GM18519 (cell line): ENCODE measurements at regions not wholly inside any gene's neighbourhood (a gene's known extent, or its start where the extent isn't known, plus 50 kb on each side); places are given as distances from the start of the nearest gene placed in this dataset.

ENCODE experiments used
- ATAC-seq: cut with Tn5 transposase; IDR thresholded peaks from one replicate; pipeline ENCODE4 v1.9.1; 2021; ENCODE audit warnings: mild to moderate bottlenecking, moderate library complexity; ENCODE audit not compliant: unreplicated experiment, low FRiP score

DNA sequence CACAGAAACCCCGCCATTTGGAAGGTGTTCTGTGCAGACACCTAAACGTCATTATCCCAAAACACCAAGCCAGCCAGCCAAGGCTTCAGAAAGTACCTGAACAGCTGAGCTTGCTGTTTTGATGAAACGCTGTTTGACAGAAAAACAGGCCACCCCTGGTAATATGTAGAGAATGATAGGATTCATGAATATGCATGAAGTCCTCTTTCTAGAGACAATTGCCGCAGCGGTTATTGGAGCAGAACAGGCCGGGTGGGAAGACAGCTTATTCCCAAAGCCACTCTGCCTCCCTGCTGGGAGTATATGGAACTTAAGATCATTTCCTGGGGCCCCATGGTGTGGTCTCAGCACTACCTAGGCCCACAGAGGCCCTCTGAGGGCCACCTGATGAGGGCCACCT is 229.5 kb downstream of the UQCRFS1 start:
- ATAC-seq, result no peak

DNA sequence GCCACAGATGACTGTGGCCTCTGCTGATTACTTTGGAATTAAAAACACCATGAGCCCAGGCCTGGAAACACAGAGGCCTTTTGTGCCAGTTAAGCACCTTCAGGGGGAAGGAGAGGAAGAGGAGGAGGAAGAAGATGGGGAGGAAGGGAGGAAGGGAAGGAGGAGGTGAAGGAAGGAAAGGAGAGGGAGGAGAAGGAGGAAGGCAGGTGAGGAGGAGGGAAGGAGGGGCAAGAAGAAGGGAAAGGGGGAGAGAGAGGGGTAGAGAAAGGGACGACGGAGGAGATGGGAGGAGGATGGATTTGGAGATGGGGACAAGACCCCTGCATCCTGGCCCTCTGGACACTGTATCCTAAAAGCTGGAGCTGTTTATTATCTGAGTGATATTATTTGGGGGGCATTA is 231.0 kb downstream of the UQCRFS1 start:
- ATAC-seq, result no peak

DNA sequence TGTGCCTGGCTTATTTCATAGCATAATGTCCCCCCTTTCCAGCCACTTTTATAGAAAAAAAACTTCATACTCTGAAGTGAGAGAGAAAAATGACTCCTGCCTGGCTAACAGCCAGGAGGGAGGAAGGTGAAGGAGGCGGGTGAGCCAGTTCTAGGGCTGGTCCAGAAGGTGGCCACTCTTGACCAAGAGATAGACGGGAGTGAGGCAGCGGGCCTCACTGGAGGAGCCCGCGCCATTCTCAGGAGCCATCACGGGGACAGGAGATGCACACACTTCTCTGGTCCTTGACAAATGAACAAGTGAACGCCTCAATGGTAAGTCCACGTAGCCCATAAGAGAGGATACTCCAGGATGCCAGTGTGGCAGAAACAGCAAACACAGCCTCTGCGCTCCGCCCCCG is 231.4 kb downstream of the UQCRFS1 start:
- no peak for ATAC-seq

DNA sequence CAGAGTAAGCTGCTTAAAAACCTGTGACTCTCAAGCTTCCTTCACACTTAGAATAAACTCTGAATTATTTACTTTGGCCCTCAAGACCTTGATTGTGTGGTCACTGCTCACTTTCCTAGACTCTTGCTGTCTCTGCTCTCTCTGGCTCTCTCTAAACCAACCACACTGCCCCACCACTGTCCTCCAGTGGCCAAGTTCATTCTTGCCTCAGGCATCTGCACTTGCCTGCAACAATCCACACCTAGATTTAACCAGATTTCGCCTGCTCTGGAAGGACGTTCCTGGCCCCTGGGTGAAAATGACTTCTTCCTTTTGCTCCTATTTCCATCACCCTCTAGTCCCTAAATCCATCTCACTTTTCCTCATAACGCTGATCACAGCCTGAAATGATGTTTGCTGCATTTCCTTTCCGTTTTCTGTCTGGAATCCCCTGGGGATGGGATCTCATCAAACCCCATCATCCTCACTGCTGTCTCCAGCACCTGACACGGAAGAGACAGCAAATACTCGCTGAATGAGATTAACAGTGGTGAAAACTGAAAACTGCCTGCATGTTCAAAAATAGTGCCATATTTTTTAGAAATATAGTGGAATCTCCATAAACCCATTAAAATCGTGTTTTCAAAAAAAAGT is 232.6 kb downstream of the UQCRFS1 start:
- ATAC-seq, result no peak

DNA sequence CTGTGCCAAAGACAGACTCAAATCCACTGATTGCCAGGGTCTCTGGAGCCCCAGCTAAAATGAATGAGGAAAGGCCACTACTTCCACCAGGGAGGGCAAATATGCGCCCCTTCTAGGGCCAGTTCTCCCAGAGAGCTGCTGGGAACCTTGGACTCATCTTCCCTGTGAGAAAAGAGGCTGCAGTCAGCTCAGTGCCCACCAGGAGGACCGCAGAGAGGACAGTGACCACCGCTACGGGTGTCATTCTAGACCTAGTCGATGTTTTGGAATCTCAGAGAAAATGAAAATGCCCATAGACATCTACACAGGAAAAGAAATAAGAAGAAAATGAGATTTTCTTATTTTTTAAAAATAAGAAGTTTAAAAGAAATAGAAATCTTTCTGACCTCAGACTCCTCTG is 235.1 kb downstream of the UQCRFS1 start:
- ATAC-seq, result no peak

DNA sequence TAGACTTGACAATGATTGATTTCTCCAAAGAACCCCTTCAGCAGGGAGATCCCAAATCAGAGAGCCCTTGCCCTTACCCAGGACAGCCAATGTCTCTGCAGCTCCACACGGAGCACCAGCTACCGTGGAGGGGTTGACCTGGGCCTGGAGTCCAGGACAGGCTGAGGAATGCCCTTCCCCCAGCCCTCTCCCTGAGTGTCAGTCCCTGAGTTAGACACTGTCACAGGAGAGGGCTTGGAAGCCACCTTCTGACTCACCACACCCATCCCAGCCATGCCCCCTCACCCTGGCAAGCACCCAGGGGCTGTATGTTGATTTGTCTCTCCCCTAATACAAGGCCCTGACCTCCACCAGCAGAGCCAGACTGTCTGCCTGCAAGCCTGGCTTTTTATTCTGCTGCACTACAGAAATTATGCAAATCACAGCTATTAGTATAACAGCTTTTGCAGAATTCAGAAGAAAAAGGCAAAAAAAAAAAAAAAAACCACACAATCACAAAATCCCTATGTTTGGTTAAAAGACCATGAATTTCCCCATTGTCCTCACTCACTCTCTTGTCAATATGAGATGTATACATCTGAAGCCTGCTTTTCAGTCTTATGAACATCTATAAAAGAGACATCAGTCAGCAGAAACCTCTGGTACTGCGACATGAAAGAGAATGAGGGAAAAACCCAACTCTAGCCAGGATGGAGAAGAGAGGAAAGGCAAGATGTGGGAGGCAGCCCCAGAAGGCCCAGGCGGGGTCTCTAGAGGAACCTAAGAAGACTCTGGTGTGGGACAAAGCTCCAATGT is 240.7 kb downstream of the UQCRFS1 start:
- no peak for ATAC-seq

DNA sequence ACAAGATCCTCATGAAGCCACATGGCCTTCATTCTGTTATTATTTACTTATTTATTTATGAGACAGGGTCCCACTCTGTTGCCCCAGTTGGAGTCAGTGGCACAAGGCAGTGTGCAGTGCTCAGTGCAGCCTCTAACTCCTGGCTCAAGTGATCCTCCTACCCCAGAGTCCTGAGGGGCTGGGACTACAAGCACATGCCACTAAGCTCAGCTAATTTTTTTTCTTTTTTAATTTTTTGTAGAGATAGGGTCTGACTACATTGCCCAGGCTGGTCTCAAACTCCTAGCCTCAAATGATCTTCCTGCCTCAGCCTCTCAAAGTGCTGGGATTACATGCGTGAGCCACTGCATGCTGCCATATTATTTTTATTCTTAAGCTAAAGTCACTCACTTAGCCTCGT is 241.4 kb downstream of the UQCRFS1 start:
- no peak for ATAC-seq

DNA sequence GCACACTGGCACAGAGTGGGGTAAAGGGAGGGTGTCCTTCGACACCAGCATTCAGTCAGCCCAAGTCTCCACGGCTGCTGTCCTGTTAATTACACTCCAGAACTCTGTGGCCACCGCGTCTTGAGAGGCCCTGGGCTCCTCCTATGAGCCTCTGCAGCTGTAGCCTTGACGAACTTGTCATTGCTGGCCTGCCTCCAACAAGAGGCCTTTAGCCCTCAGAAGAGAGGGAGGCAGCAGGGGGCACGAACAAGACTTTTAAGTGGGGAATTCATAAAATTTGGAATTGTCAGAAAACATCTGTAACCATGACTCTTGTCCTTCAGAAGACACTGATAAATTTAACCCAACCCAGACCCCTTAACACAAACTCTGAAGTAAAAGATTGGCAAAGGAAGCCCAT is 241.9 kb downstream of the UQCRFS1 start:
- ATAC-seq, result no peak

DNA sequence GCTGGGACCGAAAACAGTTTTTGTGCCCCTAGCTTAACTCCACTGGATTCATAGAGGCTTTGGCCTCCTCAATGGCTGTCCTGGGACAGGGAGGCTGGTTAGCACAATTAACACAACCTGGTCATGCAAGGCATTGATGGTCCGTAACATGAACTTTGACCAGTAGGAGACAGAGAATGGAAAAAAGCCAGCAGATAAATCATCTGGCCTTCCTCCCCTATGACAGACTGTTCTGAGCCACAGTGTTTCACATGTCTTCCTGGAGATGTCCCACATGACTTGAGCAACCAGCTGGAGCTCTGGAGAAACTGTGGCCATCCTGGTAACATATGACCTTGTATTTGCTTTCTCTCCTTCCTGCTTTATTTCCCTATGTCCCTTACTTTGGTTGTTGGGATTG is 244.2 kb downstream of the UQCRFS1 start:
- ATAC-seq, result no peak

DNA sequence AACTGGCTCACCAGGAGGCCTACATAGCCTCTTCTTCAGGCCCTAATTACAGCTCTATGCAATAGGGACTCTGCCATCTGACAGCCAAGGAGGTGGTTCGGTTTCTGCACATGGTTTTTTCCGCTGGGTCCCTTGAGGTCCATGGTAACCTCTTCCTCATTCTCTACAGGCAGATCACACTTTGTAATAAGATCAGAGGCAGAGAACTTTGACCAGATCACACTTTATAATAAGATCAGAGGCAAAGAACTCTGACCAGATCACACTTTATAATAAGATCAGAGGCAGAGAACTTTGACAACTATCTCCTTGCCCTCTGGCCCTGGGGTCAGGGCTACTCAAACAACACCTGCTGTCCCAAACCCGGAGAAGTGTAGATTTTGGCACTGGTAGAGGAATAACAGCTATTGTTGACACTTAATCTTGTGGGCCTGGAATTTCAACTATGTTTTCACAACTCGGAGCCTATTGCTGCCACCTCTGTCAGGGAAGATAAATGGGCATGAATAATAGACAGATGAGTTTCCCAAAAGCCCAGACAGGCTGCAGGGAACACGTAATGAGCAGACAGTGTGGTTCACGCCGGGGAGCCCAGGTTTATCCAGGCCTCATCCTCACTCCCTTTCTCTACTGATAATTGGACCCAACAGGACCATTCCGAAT is 246.1 kb downstream of the UQCRFS1 start:
- ATAC-seq, result no peak

DNA sequence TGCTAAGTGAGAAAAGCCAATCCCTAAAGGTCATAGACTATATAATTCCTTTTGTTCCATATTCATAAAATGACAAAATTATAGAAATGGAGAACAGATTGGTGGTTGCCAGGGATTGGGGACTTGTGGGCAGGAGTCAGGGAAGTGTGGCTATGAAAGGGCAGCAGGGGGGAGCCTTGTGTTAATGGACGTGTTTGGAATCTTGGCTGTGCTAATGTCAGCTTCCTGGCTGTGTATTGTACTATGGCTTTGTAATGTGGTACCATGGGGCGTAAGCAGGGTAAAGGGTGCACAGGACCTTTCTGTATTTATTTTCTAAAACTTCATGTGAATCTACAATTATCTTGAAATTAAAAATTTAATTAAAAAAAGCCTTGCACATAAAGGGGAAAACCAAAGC is 248.5 kb downstream of the UQCRFS1 start:
- no peak for ATAC-seq

DNA sequence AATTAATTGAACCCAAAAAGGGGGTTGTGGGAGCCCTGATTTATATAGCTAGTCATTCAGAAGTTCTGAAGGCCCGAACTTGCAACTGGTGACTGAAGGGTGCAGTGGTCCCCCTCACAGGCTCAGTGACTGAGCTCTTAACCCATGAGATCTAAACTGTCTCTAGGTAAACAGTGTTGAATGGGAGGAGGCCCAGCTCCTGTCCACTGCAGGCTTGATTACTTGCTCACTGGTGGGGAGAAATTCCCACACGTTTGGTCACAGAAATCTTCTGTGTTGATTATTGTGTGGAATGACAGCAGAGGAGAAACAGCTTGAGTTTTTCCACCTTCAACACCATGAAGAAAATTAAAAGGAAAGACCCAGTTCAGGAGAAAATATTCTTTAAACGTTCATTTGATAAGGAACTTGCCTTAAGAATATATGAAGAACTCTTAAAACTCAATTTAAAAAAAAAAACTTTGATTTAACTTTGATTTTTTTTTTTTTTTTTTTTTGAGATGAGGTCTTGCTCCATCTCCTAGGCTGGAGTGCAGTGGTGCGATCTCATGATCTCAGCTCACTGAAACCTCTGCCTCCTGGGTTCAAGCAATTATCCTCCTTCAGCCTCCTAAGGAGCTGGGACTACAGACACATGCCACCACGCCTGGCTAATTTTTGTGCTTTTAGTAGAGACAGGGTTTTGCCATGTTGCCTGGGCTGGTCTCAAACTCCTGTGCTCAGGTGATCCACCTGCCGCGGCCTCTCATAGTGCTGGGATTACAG is 249.3 kb downstream of the UQCRFS1 start:
- ATAC-seq, result no peak

DNA sequence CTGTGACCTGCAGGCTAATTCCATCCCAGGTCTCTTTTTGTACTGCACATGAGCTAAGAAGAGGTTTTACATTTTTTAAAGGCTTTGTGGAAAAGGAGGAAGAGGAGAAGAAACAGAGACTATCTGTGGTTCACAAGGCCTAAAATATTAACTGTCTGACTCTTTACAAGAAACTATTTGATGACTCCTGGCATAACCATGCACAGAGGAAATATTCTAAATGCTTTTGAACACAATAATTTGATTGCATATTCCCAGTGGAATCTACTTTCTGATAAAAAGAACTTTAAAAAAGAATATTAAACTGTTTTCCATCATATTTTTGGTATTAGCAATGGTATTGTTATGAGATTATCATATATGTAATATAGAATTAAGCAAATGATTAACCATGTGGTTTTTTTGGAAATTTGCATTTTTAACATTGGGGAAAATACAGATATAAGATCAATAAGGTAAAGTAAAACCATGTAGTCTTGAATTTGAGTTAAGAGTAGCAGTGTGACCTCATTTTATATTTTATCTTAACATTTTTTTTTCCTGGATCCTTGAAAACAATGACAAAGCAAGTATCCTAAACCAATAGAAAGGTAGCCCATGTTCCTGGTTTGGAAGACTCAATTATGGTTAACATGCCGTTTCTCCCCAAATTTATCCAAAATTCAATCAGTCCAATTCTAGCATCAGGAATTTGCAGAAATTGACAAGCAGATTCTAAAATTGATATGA is 251.0 kb downstream of the UQCRFS1 start:
- no peak for ATAC-seq

DNA sequence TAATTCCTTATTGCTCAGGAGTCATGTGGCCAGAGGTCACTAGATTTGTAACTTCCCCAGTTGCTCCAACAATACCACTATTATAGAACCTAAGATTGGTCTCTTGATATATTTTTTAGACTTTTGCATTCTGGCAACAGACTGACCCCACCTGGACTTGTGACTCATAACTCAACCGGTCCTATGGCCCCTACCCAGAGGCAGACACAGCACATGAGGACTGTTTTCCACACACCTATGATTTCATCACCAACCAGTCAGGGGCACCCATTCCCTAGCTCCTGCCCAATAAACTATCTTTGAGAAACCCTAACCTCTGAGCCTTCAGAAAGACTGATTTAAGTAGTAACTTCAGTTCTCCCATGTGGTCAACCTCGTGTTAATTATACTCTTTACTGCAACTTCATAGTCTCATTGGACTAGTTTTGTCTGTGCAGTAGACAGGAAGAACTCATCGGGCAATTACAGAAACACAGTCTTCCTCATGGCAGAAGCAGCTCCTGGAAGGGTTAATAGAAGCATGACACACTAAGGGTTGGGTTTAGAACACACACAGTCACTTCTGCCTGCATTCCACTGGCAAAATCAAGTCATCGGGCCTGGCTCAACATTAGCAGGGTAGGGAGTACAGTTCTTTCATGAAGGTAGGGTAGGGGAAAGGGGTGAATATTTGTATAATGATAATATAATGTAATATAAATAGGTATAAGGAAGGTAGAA is 251.8 kb downstream of the UQCRFS1 start:
- ATAC-seq, result no peak

DNA sequence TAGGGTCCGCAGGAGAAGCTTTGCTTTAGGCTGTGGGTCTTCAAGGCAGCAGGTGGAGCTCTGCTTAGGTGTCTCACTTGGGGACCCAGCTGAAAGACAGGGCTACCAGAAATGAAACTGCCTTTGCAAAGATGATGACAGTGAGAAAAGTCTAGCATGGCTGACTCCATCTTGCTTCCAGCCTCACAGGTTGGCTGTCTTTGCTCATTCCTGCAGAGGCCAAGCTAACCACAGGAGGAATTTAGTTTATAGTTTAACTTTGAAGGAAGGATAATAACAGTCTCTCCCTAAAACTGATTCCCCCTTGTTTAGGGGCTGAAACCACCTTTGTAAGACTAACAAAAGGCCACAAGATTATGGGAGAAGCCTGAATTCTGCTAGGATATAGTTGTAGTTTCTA is 252.4 kb downstream of the UQCRFS1 start:
- no peak for ATAC-seq

DNA sequence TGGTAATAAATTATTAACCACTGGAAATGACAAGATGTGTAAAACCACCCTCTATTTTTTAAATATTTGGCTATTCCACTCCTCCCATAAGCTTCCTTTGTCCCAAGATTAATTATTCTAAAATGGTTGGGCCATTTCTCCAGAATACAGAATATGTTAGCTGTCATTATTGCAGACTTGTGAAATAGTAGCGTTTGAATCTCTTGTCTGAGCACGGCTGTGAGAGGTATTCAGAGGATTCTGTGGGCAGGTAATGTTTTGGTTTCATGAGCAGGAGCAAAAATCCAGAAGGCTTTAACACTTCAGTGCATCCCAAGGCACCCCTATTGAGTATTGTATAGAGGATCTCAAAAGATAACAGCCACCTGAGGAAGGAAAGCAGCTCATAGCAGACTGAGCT is 256.0 kb downstream of the UQCRFS1 start:
- ATAC-seq, result no peak

DNA sequence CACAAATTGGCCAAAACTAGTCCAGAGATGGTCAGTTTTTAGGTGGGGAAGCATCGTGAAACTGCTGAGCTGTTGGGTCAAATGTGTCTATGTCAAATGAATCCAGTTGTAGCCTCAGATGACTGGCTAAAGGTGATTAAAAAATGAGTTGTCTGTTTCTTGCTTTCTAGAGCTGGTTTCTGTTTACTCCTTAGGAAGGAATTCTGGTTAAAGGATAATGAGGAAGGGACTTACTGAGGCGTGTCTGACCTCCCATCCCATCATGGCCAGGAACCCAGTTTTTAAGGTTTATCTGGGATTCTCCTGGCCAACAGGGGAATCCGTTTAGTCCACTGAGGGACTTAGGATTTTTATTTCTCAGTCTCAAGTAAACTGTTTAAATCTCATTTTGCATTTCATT is 256.5 kb downstream of the UQCRFS1 start:
- ATAC-seq, result no peak

DNA sequence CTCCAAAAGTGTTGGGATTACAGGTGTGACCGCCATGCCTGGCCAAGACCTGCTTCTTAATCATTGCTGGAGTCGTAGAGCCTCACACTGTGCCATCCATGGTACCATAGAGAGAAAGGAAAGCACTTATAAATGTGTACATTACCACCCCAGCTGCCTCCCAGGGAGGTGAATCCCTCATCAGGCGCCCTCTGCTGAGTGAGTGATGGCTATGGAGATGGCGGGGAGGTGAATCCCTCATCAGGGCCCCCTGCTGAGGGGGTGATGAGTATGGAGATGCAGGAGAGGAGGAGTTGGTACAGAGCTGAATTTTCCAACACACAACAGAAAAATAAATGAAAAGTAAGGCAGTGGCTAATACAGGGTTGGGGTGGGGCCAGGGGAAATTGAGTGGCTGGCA is 263.4 kb downstream of the UQCRFS1 start:
- ATAC-seq, result no peak

DNA sequence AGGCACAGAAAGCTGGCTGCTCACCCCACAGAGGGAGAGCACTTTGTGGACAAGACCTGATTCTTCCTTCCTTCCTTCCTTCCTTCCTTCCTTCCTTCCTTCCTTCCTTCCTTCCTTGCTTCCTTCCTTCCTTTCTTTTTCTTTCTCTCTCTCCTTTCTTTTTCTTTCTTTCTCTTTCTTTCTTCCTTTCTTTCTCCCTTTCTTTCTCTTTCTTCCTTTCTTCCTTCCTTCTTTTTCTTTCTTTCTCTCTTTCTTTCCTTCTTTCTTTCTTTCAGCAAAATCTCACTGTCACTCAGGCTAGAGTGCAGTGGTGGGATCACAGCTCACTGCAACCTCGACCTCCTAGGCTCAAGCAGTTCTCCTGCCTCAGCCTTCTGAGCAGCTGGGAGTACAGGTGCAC is 263.9 kb downstream of the UQCRFS1 start:
- no peak for ATAC-seq

DNA sequence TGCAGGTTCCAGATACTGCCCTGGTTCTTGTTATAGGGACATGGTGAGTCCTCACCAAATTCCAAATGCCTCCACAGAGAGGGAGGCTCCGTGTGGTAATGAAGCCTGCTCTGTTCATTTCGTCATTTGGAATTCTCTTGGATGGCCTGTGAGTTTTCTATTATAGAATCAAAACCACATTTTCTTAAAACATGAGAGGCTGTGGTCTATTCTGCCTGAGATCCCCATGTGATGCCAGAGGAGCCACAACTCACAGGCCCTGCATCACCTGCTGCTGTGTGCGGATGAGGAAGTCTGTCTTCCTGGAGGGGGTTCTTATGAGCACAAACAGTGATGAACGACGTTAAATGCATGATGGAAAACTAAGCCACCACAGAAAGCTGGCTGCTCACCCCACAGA is 264.4 kb downstream of the UQCRFS1 start:
- ATAC-seq, result no peak
